ENCODE measurements at regions not wholly inside any gene's neighbourhood (a gene's known extent, or its start where the extent isn't known, plus 50 kb on each side); places are given as distances from the start of the nearest gene placed in this dataset.

DNA sequence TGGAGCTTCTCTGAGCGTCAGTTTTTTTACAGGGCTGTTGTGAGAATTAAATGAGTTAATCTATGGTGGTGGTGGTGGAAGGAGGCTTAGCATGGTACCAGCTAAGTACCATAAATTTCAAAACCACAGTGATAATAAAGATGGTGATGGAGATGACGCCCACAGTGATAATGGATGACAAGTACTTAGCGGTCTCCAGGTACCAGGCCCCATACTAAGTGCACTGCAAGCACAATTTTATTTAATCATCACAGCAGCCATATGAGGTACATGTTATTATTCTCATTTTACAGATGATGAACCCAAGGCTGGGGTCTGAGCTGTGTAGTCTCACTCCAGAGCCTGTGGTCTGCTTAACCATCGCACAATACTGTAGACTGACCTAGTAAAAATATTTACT, 75.1 kb downstream of the PAX1 start:
- ATAC-seq (no peak), DNase-seq (no peak)
- H3K4me1 Mint-ChIP-seq, result no peaks in the 10 kb centered on the region
- H3K4me3 Mint-ChIP-seq, result no peak overlapping the region
- no peaks in the 10 kb centered on the region for H3K27me3 Mint-ChIP-seq
- peaks cover 10 to 15% of the 10 kb centered on the region in 2 donors for H3K9me3 Mint-ChIP-seq
- no peak overlapping the region for H3K27ac Mint-ChIP-seq
